ENCODE measurements at regions not wholly inside any gene's neighbourhood (a gene's known extent, or its start where the extent isn't known, plus 50 kb on each side); places are given as distances from the start of the nearest gene placed in this dataset.

GRCh38 chr17:53253956-53254597 is 568.6 kb upstream of the KIF2B start:
- DNase-seq (ENCODE audit: low read depth, low spot score) (no peak), FAIRE-seq (no peak)
- intact Hi-C loops (cut with micrococcal nuclease): no loop called here
- POLR2A ChIA-PET: no interaction called here
- Histone ChIP-seq H3K79me2 (ENCODE audit: control insufficient read depth, insufficient read depth, low read length) (no peaks in the 10 kb centered on the region), H3K9ac (replicated peaks; ENCODE audit: extremely low read depth, insufficient read depth, low read length) (no peak overlapping the region), H3K9me3 (replicated peaks; ENCODE audit: control insufficient read depth, insufficient read depth, low read length) (peaks cover 2% of the 10 kb centered on the region), H3K27me3 (ENCODE audit: control insufficient read depth in 2 of 2, insufficient read depth in 2 of 2, low read length in 2 of 2) (no peaks in the 10 kb centered on the region), H4K20me1 (replicated peaks; ENCODE audit: control insufficient read depth, extremely low read depth, insufficient read depth, low read length) (no peaks in the 10 kb centered on the region), H3K4me3 (replicated peaks in 1 of 3; ENCODE audit: insufficient read depth in 1 of 3, low read depth in 1 of 3, low read length in 3 of 3) (no peak overlapping the region), H3K27ac (ENCODE audit: insufficient read depth, low read depth, low read length) (no peak overlapping the region), H3K4me1 (ENCODE audit: control insufficient read depth, extremely low read depth, insufficient read depth, low read length) (no peaks in the 10 kb centered on the region), H3K4me2 (ENCODE audit: insufficient read depth, low read length) (no peak overlapping the region), H2AFZ (ENCODE audit: low read depth, low read length) (no peak overlapping the region), H3K36me3 (ENCODE audit: control insufficient read depth in 2 of 2, extremely low read depth in 1 of 2, insufficient read depth in 2 of 2, low read length in 2 of 2) (no peaks in the 10 kb centered on the region), H3K9me1 (replicated peaks; ENCODE audit: control insufficient read depth, extremely low read depth, insufficient read depth, low read length) (no peaks in the 10 kb centered on the region)
- no TSS peak for BruUV-seq (replicated peaks)
- CTCF ChIA-PET: no interaction called here
- TF ChIP-seq JUN (IDR thresholded peaks at IDR 0.05; ENCODE audit: borderline replicate concordance, insufficient read depth, insufficient read length, low read depth): no peak
- no peak for TF ChIP-seq FOS (IDR thresholded peaks at IDR 0.05; ENCODE audit: borderline replicate concordance, insufficient read depth, low read length)
- no peak for TF ChIP-seq POLR2AphosphoS5 (IDR thresholded peaks at IDR 0.05; ENCODE audit: insufficient read depth, low read depth, low read length)
- TF ChIP-seq CTCF (IDR thresholded peaks at IDR 0.05; ENCODE audit: extremely low read depth in 1 of 2, insufficient read depth in 1 of 2, low read depth in 1 of 2, low read length in 2 of 2): no peak
- TF ChIP-seq, protein P1, sequence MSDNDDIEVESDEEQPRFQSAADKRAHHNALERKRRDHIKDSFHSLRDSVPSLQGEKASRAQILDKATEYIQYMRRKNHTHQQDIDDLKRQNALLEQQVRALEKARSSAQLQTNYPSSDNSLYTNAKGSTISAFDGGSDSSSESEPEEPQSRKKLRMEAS (IDR thresholded peaks at IDR 0.05; ENCODE audit: insufficient read depth, insufficient read length): no peak
- TF ChIP-seq POLR2A (IDR thresholded peaks at IDR 0.05; ENCODE audit: low read depth, low read length): no peak
- no peak for TF ChIP-seq GATA2 (IDR thresholded peaks at IDR 0.05; ENCODE audit: insufficient read depth, insufficient read length, low read depth, low read length)
- dilution Hi-C loops (cut with MboI; ENCODE audit: extremely low pct_ligation_motif_present, low sequenced_read_pairs): no loop called here
